ENCODE measurements at regions not wholly inside any gene's neighbourhood (a gene's known extent, or its start where the extent isn't known, plus 50 kb on each side); places are given as distances from the start of the nearest gene placed in this dataset.

GRCh38 chr10:110355141-110355831 is 50.6 kb upstream of the SMNDC1 start:
- no peak for DNase-seq

- no peak for DNase-seq
Measured at GRCh38 chr10:110355922-110356627, 51.4 kb upstream of the SMNDC1 start.

DNA sequence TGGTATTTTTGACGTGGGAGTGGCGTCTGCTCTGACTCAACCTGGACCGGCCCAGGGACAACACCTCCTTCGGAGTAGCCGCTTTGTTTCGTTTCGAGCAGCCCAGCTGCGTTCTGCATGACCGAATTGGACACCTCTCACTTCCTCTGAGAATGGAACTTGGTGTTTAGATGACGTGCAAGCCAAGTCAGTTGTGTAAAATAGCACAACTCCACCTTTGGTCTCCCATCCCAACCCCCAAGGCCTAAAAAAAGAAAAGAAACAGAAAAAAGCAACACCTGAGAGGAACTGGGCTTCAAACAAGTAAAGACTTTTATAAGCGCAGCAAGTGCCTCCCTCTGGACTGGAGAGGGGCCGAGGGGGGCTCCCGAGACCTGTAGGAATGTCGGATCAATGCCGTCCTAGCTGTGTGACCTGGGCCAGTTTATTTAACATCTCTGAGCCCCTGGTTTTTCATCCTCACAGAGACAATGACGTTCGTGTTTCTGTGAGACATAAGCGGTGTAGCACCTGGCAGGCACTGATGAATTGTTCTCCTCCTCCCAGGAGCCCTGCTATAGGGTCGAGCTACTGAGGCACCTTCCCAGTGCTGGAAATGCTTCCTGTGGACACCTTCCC is 52.0 kb upstream of the SMNDC1 start:
- no peak for DNase-seq

DNA sequence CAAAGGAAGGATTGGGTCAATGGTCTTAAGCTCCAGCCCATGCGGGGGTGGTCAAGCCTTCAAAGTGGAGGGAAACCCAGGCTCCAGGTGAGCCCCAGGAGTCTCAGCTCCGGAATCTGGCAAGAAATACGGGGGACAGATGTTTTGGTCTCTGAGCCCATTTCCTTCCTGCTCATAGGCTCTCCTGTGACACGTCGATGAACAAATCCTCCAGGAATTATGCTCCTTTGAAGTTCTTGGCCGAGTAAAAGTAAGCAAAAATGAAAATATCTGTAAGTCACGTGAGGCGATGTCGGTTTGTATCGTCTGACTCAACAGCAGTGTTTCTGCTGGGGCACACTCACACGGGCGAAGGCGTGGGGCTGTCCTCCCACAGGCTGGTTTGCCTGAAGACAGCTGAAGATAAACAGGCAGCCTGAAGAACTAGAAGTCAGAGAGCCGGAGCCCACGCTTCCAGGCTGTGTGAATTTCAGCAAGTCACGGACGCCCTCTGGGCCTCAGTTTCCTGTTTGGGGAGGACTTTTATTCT is 52.6 kb upstream of the SMNDC1 start:
- no peak for DNase-seq

GRCh38 chr10:110357871-110358270 is 53.2 kb upstream of the SMNDC1 start:
- no peak for DNase-seq

- DNase-seq, result no peak
Measured at GRCh38 chr10:110358278-110358677, 53.6 kb upstream of the SMNDC1 start.

GRCh38 chr10:110358869-110359629 is 54.3 kb upstream of the SMNDC1 start:
- DNase-seq, result peak; percentile 74

GRCh38 chr10:110360857-110361474 is 56.2 kb upstream of the SMNDC1 start:
- no peak for DNase-seq

DNA sequence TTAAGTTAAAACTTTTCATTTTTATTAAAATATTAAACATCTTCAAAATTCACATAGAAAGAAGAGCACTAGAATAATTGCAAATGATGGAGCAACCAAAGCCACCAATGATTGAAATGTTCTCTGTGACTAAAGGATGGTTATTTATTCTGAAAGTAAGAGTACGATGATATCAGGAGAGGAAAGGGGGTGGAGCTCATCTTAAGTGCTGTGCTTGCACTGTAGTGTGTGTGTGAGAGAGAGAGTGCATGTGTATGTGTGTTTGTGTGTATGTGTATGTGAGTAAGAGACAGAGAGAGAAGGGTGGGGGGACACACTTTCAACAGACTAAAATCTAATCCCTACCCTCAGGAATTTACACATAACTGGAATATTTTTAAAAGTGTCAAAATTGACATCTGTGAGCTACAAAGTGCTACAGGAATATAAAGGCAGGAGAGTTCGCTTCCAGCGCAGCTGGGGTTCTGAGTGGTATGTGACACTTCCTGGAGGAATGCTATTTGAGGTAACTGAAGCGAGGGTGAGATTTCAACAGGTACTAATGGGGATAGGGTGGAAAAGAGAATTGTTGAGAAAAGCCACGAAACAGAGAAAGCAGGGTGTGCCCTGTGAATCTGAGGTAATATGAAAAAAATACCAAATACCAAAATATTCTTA is 57.2 kb upstream of the SMNDC1 start:
- no peak for DNase-seq

DNA sequence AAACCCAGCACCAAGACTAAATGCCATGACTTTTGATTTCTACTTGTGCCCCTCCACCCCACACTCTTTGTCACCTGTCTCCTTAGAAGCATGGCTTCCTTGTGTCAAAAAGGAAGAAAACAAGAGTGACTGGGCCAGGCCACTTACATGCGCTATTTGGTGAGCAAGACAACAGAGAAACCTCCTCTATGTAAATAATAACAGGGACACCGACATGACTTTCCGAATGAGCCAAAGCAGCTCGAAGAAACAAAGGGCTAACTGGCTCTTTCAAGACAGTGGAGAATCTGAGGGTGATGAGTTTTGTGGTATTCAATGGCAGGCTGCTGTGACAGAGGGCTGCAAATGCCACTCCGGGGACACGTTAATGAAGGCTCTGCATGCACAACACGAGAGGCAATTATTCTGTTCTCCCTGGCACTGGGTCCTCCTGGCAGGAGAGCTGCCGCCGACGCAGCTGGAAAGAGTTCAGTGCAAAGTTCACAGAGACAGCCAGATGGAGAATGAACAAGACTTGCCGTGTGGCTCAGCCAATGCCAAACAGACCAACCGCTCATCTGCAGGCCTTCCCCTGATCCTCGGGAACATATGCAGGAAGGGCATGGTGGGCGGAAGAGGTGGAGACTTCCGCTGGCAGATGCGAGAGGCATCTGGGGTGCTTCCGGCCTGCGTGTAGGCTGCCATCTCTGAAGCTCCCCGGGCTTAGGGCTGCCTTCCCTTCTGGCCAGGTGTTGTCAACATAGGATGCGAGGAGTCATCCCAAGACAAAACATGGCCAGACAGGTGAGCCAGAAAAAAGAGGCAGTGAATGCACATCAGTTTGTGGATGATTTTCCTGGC is 59.1 kb upstream of the SMNDC1 start:
- no peak for DNase-seq

DNA sequence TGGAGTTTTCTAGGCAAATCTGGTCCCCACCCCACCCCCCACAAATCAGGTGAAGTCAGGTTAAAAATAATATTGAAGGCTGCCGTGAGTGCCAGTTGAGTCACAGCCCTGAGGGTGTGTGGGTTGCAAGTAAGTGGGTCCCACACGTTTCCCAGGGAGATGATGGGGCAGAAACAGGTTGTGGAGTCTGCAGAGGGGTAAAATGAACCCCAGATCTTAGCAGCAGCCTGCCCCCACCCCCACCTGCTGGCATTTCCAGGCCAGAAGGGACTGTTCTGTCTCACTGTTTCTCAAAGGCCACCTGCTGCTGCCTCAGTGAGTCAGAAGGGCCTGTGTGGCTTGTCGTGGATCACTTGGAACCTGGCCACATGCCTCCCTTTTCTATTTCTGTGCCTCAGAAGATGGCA is 59.8 kb upstream of the SMNDC1 start:
- DNase-seq, result no peak

- DNase-seq, result no peak
Measured at GRCh38 chr10:110365356-110366143, 60.8 kb upstream of the SMNDC1 start.

GRCh38 chr10:110366635-110367034 is 61.9 kb upstream of the SMNDC1 start:
- no peak for DNase-seq

- no peak for DNase-seq
Measured at GRCh38 chr10:110368002-110368401, 63.3 kb upstream of the SMNDC1 start.

DNA sequence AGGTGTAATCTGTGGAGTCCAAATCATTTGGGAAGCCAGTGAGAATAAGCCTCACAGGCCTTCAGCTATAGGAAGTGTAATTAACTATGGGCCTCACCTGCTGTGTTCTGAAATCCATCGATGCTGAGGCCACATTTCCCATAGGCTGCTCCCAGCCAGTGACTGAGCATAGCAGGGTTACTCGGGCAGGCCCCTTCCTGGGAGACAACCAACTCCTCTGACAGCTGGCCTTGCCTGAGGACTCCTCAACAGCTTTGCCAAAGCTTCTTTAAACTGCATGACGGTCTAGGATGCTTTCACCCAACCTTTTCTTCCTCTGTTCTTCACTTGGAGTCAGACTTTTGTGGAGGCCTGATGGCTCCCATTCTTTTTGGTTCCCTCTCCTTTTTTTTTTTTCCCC is 63.8 kb upstream of the SMNDC1 start:
- DNase-seq, result no peak

- no peak for DNase-seq
Measured at GRCh38 chr10:110370006-110370405, 65.3 kb upstream of the SMNDC1 start.

DNA sequence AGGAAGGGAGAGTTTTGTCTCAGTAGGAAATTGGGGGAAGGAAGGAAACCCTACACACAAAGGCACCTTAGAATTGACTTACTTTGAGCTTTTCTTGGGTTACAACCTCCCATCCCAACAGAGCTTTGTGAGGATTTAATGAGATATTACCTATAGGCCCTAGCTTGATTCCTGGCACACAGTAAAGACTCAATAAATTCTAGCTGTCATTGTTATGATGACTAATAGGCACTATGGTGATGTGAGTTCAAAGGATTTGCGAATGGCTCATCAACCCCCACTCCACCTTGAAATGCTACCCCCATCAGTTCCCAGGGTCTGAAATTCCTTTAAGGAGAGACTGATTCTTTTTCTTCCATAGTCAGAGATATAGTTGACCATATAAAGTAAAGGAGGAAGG is 67.9 kb upstream of the SMNDC1 start:
- DNase-seq, result no peak

GRCh38 chr10:110373059-110373458 is 68.3 kb upstream of the SMNDC1 start:
- DNase-seq, result no peak

GRCh38 chr10:110373857-110374654 is 69.3 kb upstream of the SMNDC1 start:
- DNase-seq, result no peak

DNA sequence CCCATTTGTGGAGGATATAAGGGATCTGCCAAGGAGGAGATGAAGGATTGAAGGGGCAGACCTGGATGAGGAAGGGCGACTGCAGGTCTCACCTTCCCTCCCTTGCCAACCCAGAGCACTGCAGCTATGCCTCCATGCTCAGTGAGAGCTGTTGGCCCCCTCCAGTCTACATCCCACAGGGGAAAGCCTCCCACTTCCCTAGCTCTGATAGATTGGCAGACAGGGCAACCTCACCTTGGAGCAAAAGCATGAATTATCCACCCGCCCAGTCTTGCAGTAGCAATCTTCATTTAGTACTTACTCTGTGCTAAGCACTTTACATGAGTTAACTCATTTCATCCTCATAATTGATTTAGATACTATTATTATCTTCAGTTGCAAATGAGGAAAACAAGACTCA is 70.4 kb upstream of the SMNDC1 start:
- DNase-seq, result no peak

Measured in 8988T (cell line).